ENCODE measurements at regions not wholly inside any gene's neighbourhood (a gene's known extent, or its start where the extent isn't known, plus 50 kb on each side); places are given as distances from the start of the nearest gene placed in this dataset.

DNA sequence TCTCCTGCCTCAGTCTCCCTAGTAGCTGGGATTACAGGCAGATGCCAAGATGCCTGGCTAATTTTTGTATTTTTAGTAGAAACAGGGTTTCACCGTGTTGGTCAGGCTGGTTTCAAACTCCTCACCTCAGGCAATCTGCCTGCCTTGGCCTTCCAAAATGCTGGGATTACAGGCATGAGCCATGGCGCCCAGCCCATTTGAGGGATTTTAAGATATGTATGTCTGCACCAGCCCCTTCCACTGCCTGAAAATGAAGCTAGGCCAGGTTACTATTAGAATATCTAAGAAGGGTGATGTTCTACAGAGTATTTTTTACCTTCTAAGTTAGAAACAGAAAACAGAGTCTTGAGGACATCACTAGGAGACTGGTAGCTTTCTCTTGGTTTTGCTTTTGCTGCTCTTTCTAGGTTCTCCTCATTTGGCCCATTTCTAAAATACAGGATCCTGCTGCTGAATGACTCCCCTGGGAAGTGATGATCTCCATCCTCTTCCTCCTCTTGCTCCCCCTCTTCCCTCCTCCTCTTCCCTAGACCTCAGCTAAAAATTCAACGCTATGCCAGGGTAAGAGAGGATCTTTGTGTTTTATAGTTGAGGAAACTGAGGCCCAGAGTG, 118.5 kb downstream of the MYCN start:
- Histone ChIP-seq H3K4me1 (ENCODE audit: control insufficient read depth in 4 of 4, insufficient read depth in 4 of 4, low read length in 3 of 4) (no peaks in the 10 kb centered on the region), H3K4me3 (ENCODE audit: low read depth in 1 of 3, low read length in 3 of 3) (no peak overlapping the region), H3K27me3 (ENCODE audit: control insufficient read depth in 4 of 4, insufficient read depth in 4 of 4, low read length in 3 of 4) (no peaks in the 10 kb centered on the region), H3K27ac (ENCODE audit: low read depth in 1 of 2, low read length in 2 of 2) (no peak overlapping the region), H3K36me3 (ENCODE audit: control insufficient read depth in 4 of 4, insufficient read depth in 3 of 4, low read depth in 1 of 4, low read length in 3 of 4) (no peaks in the 10 kb centered on the region), H3K9me3 (ENCODE audit: control insufficient read depth in 4 of 4, low read length in 3 of 4) (peaks cover 0 to 6% (median 3%) of the 10 kb centered on the region in 4 donors), H3K9ac (ENCODE audit: low read depth in 1 of 2, low read length in 2 of 2) (no peak overlapping the region)
- 96% methylated on average over 3 of the region's 3 CpGs for WGBS
- no peak for DNase-seq (ENCODE audit: low spot score)
- TF ChIP-seq, protein P1, sequence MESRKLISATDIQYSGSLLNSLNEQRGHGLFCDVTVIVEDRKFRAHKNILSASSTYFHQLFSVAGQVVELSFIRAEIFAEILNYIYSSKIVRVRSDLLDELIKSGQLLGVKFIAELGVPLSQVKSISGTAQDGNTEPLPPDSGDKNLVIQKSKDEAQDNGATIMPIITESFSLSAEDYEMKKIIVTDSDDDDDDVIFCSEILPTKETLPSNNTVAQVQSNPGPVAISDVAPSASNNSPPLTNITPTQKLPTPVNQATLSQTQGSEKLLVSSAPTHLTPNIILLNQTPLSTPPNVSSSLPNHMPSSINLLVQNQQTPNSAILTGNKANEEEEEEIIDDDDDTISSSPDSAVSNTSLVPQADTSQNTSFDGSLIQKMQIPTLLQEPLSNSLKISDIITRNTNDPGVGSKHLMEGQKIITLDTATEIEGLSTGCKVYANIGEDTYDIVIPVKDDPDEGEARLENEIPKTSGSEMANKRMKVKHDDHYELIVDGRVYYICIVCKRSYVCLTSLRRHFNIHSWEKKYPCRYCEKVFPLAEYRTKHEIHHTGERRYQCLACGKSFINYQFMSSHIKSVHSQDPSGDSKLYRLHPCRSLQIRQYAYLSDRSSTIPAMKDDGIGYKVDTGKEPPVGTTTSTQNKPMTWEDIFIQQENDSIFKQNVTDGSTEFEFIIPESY (IDR thresholded peaks at IDR 0.05) = no peak
- no peak for TF ChIP-seq FOXA2 (IDR thresholded peaks at IDR 0.05)
- TF ChIP-seq HNF4A (conservative IDR thresholded peaks at IDR 0.05) = no peak
- TF ChIP-seq FOXA1 (IDR thresholded peaks at IDR 0.05) = no peak
- TF ChIP-seq NR2F2 (IDR thresholded peaks at IDR 0.05) = no peak
- TF ChIP-seq GABPA (IDR thresholded peaks at IDR 0.05 in 1 of 2, conservative IDR thresholded peaks at IDR 0.05 in 1 of 2) = no peak
- TF ChIP-seq, protein P2, sequence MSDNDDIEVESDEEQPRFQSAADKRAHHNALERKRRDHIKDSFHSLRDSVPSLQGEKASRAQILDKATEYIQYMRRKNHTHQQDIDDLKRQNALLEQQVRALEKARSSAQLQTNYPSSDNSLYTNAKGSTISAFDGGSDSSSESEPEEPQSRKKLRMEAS (IDR thresholded peaks at IDR 0.05) = no peak
- TF ChIP-seq YY1 (IDR thresholded peaks at IDR 0.05) = no peak
- no peak for TF ChIP-seq EGR1 (IDR thresholded peaks at IDR 0.05; ENCODE audit: low read depth in 2 of 2)
- TF ChIP-seq HNF4G (IDR thresholded peaks at IDR 0.05) = no peak
- TF ChIP-seq, protein P3, sequence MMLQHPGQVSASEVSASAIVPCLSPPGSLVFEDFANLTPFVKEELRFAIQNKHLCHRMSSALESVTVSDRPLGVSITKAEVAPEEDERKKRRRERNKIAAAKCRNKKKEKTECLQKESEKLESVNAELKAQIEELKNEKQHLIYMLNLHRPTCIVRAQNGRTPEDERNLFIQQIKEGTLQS (IDR thresholded peaks at IDR 0.05) = no peak
- TF ChIP-seq RXRA (IDR thresholded peaks at IDR 0.05) = no peak
- no peak for TF ChIP-seq TAF1 (conservative IDR thresholded peaks at IDR 0.05)
- TF ChIP-seq JUND (IDR thresholded peaks at IDR 0.05) = no peak
- TF ChIP-seq SP1 (IDR thresholded peaks at IDR 0.05) = no peak
- TF ChIP-seq, protein P4, sequence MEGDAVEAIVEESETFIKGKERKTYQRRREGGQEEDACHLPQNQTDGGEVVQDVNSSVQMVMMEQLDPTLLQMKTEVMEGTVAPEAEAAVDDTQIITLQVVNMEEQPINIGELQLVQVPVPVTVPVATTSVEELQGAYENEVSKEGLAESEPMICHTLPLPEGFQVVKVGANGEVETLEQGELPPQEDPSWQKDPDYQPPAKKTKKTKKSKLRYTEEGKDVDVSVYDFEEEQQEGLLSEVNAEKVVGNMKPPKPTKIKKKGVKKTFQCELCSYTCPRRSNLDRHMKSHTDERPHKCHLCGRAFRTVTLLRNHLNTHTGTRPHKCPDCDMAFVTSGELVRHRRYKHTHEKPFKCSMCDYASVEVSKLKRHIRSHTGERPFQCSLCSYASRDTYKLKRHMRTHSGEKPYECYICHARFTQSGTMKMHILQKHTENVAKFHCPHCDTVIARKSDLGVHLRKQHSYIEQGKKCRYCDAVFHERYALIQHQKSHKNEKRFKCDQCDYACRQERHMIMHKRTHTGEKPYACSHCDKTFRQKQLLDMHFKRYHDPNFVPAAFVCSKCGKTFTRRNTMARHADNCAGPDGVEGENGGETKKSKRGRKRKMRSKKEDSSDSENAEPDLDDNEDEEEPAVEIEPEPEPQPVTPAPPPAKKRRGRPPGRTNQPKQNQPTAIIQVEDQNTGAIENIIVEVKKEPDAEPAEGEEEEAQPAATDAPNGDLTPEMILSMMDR (IDR thresholded peaks at IDR 0.05; ENCODE audit: low read depth, low read length, missing input control) = no peak
- TF ChIP-seq, protein P5, sequence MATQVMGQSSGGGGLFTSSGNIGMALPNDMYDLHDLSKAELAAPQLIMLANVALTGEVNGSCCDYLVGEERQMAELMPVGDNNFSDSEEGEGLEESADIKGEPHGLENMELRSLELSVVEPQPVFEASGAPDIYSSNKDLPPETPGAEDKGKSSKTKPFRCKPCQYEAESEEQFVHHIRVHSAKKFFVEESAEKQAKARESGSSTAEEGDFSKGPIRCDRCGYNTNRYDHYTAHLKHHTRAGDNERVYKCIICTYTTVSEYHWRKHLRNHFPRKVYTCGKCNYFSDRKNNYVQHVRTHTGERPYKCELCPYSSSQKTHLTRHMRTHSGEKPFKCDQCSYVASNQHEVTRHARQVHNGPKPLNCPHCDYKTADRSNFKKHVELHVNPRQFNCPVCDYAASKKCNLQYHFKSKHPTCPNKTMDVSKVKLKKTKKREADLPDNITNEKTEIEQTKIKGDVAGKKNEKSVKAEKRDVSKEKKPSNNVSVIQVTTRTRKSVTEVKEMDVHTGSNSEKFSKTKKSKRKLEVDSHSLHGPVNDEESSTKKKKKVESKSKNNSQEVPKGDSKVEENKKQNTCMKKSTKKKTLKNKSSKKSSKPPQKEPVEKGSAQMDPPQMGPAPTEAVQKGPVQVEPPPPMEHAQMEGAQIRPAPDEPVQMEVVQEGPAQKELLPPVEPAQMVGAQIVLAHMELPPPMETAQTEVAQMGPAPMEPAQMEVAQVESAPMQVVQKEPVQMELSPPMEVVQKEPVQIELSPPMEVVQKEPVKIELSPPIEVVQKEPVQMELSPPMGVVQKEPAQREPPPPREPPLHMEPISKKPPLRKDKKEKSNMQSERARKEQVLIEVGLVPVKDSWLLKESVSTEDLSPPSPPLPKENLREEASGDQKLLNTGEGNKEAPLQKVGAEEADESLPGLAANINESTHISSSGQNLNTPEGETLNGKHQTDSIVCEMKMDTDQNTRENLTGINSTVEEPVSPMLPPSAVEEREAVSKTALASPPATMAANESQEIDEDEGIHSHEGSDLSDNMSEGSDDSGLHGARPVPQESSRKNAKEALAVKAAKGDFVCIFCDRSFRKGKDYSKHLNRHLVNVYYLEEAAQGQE (IDR thresholded peaks at IDR 0.05) = no peak
- TF ChIP-seq RAD21 (IDR thresholded peaks at IDR 0.05) = no peak
